Tibial artery (tissue), 4 donors: ENCODE measurements at regions not wholly inside any gene's neighbourhood (a gene's known extent, or its start where the extent isn't known, plus 50 kb on each side); places are given as distances from the start of the nearest gene placed in this dataset.
"Not testable (repeated sequence)": the region's sequence is repeated elsewhere in the genome, so short reads cannot be mapped to it uniquely, and the experiment has no call there.

Source experiments
- DNase-seq, 2 donors: peaks; one replicate each; pipeline ENCODE4 v3.0.0-alpha.2; 2019
- H3K27ac ChIP-seq, 2 donors: fragments of 200-600 bp; sonication (generic) in 1 of 2; 1 replicate in 1 of 2; 2 replicates in 1 of 2; pipeline ENCODE4 v1.5.1; 2018 to 2019; ENCODE audit warnings: mild to moderate bottlenecking in 1 of 2
- H3K27me3 ChIP-seq, 2 donors: fragments of 200-600 bp; sonication (generic) in 1 of 2; one replicate each; pipeline versions ENCODE4 v1.5.1 to v1.6.0; 2016 to 2019
- H3K36me3 ChIP-seq, 3 donors: fragments of 200-600 bp; sonication (generic) in 2 of 3; one replicate each; pipeline ENCODE4 v1.5.1; 2016 to 2019; ENCODE audit warnings: mild to moderate bottlenecking in 2 of 3
- H3K4me1 ChIP-seq, 4 donors: fragments of 200-600 bp; sonication (generic) in 2 of 4; 1 replicate in 3 of 4; 2 replicates in 1 of 4; pipeline ENCODE4 v1.5.1; 2016 to 2019
- H3K4me3 ChIP-seq, 2 donors: fragments of 200-600 bp; sonication (generic) in 1 of 2; 1 replicate in 1 of 2; 2 replicates in 1 of 2; pipeline ENCODE4 v1.5.1; 2018 to 2019; ENCODE audit warnings: mild to moderate bottlenecking in 2 of 2
- H3K9me3 ChIP-seq, 3 donors: fragments of 200-600 bp; sonication (generic) in 1 of 3; one replicate each; pipeline ENCODE4 v1.5.1; 2016 to 2019
- intact Hi-C: fragments of 100-400 bp; cut with DNase I; formaldehyde crosslinking; loops from one replicate; pipeline ENCODE4 v1.15.0; 2023; ENCODE audit warnings: low total_unique reads
- TF ChIP-seq, protein P1 (sequence below), 2 experiments: fragments of 200-600 bp in 1 of 2; fragments of 450-650 bp in 1 of 2; IDR thresholded peaks; one replicate each; pipeline ENCODE4 v1.5.1; 2017 to 2019; ENCODE audit warnings: antibody characterized with exemption in 2 of 2, mild to moderate bottlenecking in 1 of 2, moderate library complexity in 1 of 2

- H3K36me3 ChIP-seq, result no peaks in the 10 kb centered on the region
- H3K9me3 ChIP-seq, result peaks cover 0 to 8% (median 0%) of the 10 kb centered on the region in 3 donors
- no peaks in the 10 kb centered on the region for H3K4me1 ChIP-seq
- no peak overlapping the region for H3K27ac ChIP-seq
- TF ChIP-seq, protein P1, sequence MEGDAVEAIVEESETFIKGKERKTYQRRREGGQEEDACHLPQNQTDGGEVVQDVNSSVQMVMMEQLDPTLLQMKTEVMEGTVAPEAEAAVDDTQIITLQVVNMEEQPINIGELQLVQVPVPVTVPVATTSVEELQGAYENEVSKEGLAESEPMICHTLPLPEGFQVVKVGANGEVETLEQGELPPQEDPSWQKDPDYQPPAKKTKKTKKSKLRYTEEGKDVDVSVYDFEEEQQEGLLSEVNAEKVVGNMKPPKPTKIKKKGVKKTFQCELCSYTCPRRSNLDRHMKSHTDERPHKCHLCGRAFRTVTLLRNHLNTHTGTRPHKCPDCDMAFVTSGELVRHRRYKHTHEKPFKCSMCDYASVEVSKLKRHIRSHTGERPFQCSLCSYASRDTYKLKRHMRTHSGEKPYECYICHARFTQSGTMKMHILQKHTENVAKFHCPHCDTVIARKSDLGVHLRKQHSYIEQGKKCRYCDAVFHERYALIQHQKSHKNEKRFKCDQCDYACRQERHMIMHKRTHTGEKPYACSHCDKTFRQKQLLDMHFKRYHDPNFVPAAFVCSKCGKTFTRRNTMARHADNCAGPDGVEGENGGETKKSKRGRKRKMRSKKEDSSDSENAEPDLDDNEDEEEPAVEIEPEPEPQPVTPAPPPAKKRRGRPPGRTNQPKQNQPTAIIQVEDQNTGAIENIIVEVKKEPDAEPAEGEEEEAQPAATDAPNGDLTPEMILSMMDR (IDR thresholded peaks at IDR 0.05), result no peak
- DNase-seq, result no peak
- H3K27me3 ChIP-seq, result no peaks in the 10 kb centered on the region
- H3K4me3 ChIP-seq, result no peak overlapping the region
- intact Hi-C loops, result no loop called here
Measured at GRCh38 chr9:91008568-91008967, 206.9 kb downstream of the SYK start.

- Histone ChIP-seq H3K9me3 (peaks cover 0 to 8% (median 0%) of the 10 kb centered on the region in 3 donors), H3K4me1 (no peaks in the 10 kb centered on the region), H3K4me3 (no peak overlapping the region), H3K36me3 (no peaks in the 10 kb centered on the region), H3K27ac (no peak overlapping the region), H3K27me3 (no peaks in the 10 kb centered on the region)
- no peak for DNase-seq
- intact Hi-C loops, result no loop called here
- TF ChIP-seq, protein P1 (IDR thresholded peaks at IDR 0.05), result no peak
Measured at GRCh38 chr9:91011891-91012290, 210.3 kb downstream of the SYK start.

GRCh38 chr9:91012933-91013841, 211.6 kb downstream of the SYK start:
- Histone ChIP-seq H3K27me3 (no peaks in the 10 kb centered on the region), H3K27ac (no peak overlapping the region), H3K36me3 (no peaks in the 10 kb centered on the region), H3K9me3 (peaks cover 0 to 8% (median 4%) of the 10 kb centered on the region in 3 donors), H3K4me3 (no peak overlapping the region), H3K4me1 (no peaks in the 10 kb centered on the region)
- intact Hi-C loops, result no loop called here
- TF ChIP-seq, protein P1 (IDR thresholded peaks at IDR 0.05), result no peak
- DNase-seq, result no peak

GRCh38 chr9:91017245-91017644, 215.6 kb downstream of the SYK start:
- Histone ChIP-seq H3K4me3 (no peak overlapping the region), H3K27ac (no peak overlapping the region), H3K36me3 (no peaks in the 10 kb centered on the region), H3K9me3 (peaks cover 0 to 8% (median 5%) of the 10 kb centered on the region in 3 donors), H3K27me3 (no peaks in the 10 kb centered on the region), H3K4me1 (no peaks in the 10 kb centered on the region)
- TF ChIP-seq, protein P1 (IDR thresholded peaks at IDR 0.05), result no peak
- DNase-seq, result no peak
- intact Hi-C loops, result no loop called here

GRCh38 chr9:91019871-91020270, 218.3 kb downstream of the SYK start:
- intact Hi-C loops, H3K4me1 ChIP-seq, H3K4me3 ChIP-seq, H3K9me3 ChIP-seq, DNase-seq, H3K27ac ChIP-seq, H3K36me3 ChIP-seq, H3K27me3 ChIP-seq: not testable (repeated sequence)

DNA sequence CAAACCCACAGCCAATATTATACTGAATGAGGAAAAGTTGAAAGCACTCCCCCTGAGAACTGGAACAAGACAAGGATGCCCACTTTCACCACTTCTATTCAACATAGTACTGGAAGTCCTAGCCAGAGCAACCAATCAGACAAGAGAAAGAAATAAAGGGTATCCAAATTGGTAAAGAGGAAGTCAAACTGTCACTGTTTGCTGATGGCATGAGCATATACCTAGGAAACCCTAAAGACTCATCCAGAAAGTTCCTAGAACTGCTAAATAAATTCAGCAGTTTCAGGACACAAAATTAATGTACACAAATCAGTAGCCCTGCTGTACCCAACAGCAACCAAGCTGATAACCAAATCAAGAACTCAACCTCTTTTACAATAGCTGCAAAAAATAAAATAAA, 220.0 kb downstream of the SYK start:
- DNase-seq, H3K27me3 ChIP-seq, H3K9me3 ChIP-seq, H3K27ac ChIP-seq, intact Hi-C loops, H3K4me3 ChIP-seq, H3K4me1 ChIP-seq, H3K36me3 ChIP-seq: not testable (repeated sequence)
